Right atrium auricular region (tissue), 2 donors: ENCODE measurements at regions not wholly inside any gene's neighbourhood (a gene's known extent, or its start where the extent isn't known, plus 50 kb on each side); places are given as distances from the start of the nearest gene placed in this dataset.

ENCODE experiments used
- DNase-seq: peaks from one replicate; pipeline ENCODE4 v3.0.0-alpha.2; 2019; ENCODE audit warnings: low spot score
- H3K27ac ChIP-seq, 2 donors: fragments of 200-600 bp; sonication (generic); 1 replicate in 1 of 2; 2 replicates in 1 of 2; pipeline ENCODE4 v1.5.1; 2016 to 2019
- H3K27me3 ChIP-seq, 2 donors: fragments of 200-600 bp; sonication (generic); one replicate each; pipeline versions ENCODE4 v1.5.1 to v1.6.0; 2017 to 2019
- H3K36me3 ChIP-seq: fragments of 200-600 bp; sonication (generic); one replicate; pipeline ENCODE4 v1.5.1; 2016
- H3K4me1 ChIP-seq, 2 donors: fragments of 200-600 bp; sonication (generic); one replicate each; pipeline versions ENCODE4 v1.5.1 to v1.6.0; 2017 to 2019
- H3K4me3 ChIP-seq, 2 donors: fragments of 200-600 bp; sonication (generic); 1 replicate in 1 of 2; 2 replicates in 1 of 2; pipeline ENCODE4 v1.5.1; 2017 to 2019; ENCODE audit warnings: mild to moderate bottlenecking in 1 of 2, moderate library complexity in 1 of 2
- H3K9me3 ChIP-seq, 2 donors: fragments of 200-600 bp; sonication (generic); one replicate each; pipeline ENCODE4 v1.5.1; 2019
- CTCF ChIP-seq, 2 donors: fragments of 200-600 bp; sonication (generic); IDR thresholded peaks; one replicate each; pipeline ENCODE4 v1.5.1; 2019; ENCODE audit warnings: antibody characterized with exemption in 2 of 2

DNA sequence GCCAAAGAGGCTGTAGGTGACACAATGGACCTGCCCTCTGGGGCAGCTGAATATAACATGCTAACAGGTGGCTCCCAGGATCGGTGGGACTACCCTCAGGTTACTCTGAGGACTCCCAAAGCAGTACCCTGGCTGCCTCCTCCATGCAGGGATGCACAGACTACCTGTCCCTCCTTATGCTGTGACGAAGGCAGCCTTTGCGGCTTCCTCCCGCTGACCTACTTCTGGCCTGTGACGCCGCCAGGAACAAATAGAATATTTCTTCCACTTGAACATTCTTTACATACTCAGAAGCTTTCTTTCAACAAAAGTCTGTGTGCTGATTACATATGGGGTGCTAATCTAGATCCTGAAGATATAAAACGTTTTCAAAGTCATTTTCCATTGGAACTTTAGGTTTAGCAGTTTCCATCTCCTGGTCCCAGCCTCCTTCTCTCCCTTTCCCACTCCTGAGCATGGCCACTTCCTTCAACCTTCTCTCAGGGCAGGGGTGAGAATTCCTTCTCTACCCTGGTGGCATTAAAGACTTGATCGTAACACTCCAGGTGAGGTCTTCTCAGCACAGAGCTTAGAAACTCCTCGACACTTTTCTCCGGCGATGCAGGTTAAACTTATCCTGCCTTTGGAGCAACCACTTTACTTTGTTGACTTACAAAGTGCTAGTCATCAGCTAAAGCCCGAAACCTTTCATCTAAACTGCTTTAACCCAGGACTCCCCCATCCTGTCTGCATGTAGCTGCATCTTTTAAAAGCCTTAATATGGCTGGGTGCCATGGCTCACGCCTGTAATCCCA, 58.9 kb upstream of the STK17B start:
- peaks cover 0 to 26% of the 10 kb centered on the region in 2 donors for H3K4me1 ChIP-seq
- H3K27ac ChIP-seq = no peak overlapping the region
- no peak overlapping the region for H3K4me3 ChIP-seq
- H3K27me3 ChIP-seq = no peaks in the 10 kb centered on the region
- no peaks in the 10 kb centered on the region for H3K9me3 ChIP-seq
- no peak for DNase-seq
- TF ChIP-seq CTCF (IDR thresholded peaks at IDR 0.05) = no peak
- no peaks in the 10 kb centered on the region for H3K36me3 ChIP-seq

DNA sequence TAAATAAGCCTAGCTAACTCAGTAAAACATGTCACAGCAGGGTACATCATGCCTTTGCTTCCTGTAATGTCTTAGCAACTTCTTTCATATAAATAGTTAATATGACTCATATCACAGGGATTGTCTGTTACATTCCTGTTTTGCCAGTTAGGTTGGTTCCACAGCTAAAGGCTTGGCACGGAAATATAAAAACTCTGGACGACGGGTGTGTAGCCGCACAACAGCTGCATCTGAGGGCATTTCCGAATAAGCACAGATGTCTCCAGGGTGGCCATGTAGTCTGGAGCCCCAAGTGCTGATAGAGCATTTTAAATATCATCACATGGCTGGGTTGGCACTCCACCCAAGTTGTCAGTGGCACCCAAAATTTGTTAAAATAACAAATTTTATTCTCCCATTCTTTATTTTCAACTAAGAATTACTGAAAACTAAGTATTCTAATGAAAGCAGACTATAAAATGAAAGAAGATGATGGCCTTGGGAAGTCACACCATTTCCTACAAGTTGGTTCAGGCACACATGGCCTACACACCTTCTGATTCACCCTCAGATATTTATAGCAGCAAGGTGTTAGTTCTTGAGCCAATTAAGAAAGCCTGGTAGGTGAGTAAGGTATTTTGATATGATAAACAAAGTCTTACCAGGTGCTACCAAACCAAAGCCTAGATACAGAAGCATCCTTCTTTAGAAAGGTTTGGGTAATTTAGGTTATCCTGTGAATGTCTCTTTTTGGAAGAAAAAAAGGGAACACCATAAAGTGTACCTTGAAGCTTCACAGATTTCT, 61.8 kb upstream of the STK17B start:
- no peak for TF ChIP-seq CTCF (IDR thresholded peaks at IDR 0.05)
- peaks cover 0 to 30% of the 10 kb centered on the region in 2 donors for H3K4me1 ChIP-seq

DNA sequence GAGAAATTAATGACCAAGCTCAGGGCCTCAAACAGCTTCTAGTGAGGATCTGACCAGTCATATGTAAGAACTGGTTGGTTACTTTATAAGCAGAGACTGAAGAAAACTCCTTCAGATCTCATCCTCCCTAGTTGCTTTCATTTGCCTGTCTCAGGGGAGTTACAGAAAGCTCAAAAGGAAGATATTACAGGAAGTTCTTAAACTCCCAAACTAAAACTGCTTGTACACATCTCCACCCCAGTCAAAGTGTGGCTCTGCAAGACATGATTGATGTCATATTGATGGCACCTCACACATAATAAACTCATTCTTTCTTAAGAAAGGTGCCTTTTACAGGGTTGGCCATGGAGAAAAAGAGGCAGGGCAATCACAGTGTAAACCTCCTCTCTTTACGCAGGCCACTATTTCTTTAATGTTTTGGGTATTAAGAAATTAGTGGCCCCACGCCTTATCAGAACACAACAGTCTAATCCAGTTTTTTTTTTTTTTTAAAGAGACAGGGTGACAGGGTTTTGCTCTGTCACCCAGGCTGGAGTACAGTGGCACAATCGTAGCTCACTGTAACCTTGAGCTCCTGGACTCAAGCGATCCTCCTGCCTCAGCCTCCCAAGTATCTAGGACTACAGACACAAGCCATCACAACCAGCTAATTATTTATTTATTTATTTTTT, 62.6 kb upstream of the STK17B start:
- H3K4me3 ChIP-seq = no peak overlapping the region
- H3K27me3 ChIP-seq = no peaks in the 10 kb centered on the region
- H3K27ac ChIP-seq = peak overlapping the region; percentile 51 to 70
- TF ChIP-seq CTCF (IDR thresholded peaks at IDR 0.05) = no peak
- no peak for DNase-seq
- H3K9me3 ChIP-seq = no peaks in the 10 kb centered on the region
- no peaks in the 10 kb centered on the region for H3K36me3 ChIP-seq
- H3K4me1 ChIP-seq = peaks cover 0 to 38% of the 10 kb centered on the region in 2 donors

More for the DNA sequence above, 61.8 kb upstream of the STK17B start:
- Histone ChIP-seq H3K36me3 (no peaks in the 10 kb centered on the region), H3K27ac (peak overlapping the region; percentile 51 to 70), H3K27me3 (no peaks in the 10 kb centered on the region), H3K4me3 (no peak overlapping the region), H3K9me3 (no peaks in the 10 kb centered on the region)
- DNase-seq = no peak

DNA sequence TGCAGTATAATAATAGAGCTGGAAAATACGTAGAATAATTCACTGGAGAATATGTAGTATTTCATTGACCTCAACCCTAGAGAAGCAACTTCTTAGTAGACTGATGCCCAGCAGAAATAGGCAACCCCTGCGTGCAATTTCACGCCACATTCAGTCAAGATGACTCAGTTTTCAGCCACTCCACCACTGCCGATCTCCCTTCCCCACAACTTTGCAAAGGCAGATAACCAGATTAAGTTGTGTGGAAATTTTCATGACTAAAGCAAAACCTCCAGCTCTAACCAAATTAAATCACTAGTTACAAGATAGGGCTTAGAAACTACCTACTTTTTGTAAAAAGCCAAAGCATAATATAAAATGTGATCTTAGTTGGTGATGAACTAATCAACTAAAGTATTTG, 63.3 kb upstream of the STK17B start:
- Histone ChIP-seq H3K4me1 (peaks cover 0 to 45% of the 10 kb centered on the region in 2 donors), H3K9me3 (no peaks in the 10 kb centered on the region), H3K36me3 (no peaks in the 10 kb centered on the region), H3K27ac (peak overlapping the region; percentile 51 to 70), H3K4me3 (no peak overlapping the region), H3K27me3 (no peaks in the 10 kb centered on the region)
- TF ChIP-seq CTCF (IDR thresholded peaks at IDR 0.05) = no peak
- no peak for DNase-seq

GRCh38 chr2:196238836-196239380, 67.5 kb upstream of the STK17B start:
- H3K9me3 ChIP-seq = no peaks in the 10 kb centered on the region
- no peak overlapping the region for H3K27ac ChIP-seq
- no peaks in the 10 kb centered on the region for H3K27me3 ChIP-seq
- H3K4me3 ChIP-seq = no peak overlapping the region
- no peaks in the 10 kb centered on the region for H3K36me3 ChIP-seq
- TF ChIP-seq CTCF (IDR thresholded peaks at IDR 0.05) = no peak
- H3K4me1 ChIP-seq = peaks cover 0 to 36% of the 10 kb centered on the region in 2 donors
- DNase-seq = no peak
